22Rv1 (cell line): ENCODE measurements at regions not wholly inside any gene's neighbourhood (a gene's known extent, or its start where the extent isn't known, plus 50 kb on each side); places are given as distances from the start of the nearest gene placed in this dataset.

Experiments used
- ZFX ChIP-seq: fragments of 450-650 bp; IDR thresholded peaks from 2 replicates; pipeline ENCODE4 v1.6.1; 2017; ENCODE audit warnings: antibody characterized with exemption, borderline replicate concordance
- TF ChIP-seq, protein P1 (sequence below): fragments of 450-650 bp; IDR thresholded peaks from 2 replicates; pipeline ENCODE4 v1.5.1; 2017; ENCODE audit warnings: mild to moderate bottlenecking

DNA sequence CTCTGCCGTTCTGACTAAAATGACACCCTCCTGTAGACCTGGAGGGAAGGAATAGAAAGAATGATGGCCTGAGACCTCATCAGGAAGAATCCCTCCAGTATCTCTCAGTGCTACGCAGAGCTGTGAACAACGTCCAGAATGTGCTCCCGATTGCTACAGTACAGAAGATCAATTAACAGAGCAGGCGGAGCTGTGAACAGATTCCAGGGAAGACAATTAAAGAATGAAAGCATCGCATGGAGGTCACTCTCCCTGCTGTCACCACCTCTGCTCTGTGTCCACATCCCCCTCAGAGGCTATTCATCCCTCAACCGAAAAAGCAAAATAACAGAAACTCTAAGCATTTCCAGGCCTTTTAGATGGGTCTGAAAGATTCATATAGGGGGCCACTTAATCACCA, 481.0 kb downstream of the EIPR1 start:
- TF ChIP-seq, protein P1, sequence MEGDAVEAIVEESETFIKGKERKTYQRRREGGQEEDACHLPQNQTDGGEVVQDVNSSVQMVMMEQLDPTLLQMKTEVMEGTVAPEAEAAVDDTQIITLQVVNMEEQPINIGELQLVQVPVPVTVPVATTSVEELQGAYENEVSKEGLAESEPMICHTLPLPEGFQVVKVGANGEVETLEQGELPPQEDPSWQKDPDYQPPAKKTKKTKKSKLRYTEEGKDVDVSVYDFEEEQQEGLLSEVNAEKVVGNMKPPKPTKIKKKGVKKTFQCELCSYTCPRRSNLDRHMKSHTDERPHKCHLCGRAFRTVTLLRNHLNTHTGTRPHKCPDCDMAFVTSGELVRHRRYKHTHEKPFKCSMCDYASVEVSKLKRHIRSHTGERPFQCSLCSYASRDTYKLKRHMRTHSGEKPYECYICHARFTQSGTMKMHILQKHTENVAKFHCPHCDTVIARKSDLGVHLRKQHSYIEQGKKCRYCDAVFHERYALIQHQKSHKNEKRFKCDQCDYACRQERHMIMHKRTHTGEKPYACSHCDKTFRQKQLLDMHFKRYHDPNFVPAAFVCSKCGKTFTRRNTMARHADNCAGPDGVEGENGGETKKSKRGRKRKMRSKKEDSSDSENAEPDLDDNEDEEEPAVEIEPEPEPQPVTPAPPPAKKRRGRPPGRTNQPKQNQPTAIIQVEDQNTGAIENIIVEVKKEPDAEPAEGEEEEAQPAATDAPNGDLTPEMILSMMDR: no peak
- no peak for TF ChIP-seq ZFX
